ENCODE measurements at regions not wholly inside any gene's neighbourhood (a gene's known extent, or its start where the extent isn't known, plus 50 kb on each side); places are given as distances from the start of the nearest gene placed in this dataset.

- TF ChIP-seq CTCF (IDR thresholded peaks at IDR 0.05; ENCODE audit: extremely low read depth, missing control alignments), result no peak
- no peak for DNase-seq (ENCODE audit: low spot score)
Observed at GRCh38 chr6:144543006-144543871, 258.1 kb downstream of the UTRN start.

- peak; percentile 11 for DNase-seq (ENCODE audit: low spot score)
- no peak for TF ChIP-seq CTCF (IDR thresholded peaks at IDR 0.05; ENCODE audit: extremely low read depth, missing control alignments)
Observed at GRCh38 chr6:144544266-144544830, 259.2 kb downstream of the UTRN start.

- DNase-seq (ENCODE audit: low spot score), result no peak
- TF ChIP-seq CTCF (IDR thresholded peaks at IDR 0.05; ENCODE audit: extremely low read depth, missing control alignments), result no peak
Observed at GRCh38 chr6:144546807-144547206, 261.7 kb downstream of the UTRN start.

GRCh38 chr6:144547409-144547808 is 262.3 kb downstream of the UTRN start:
- no peak for DNase-seq (ENCODE audit: low spot score)
- no peak for TF ChIP-seq CTCF (IDR thresholded peaks at IDR 0.05; ENCODE audit: extremely low read depth, missing control alignments)

- no peak for DNase-seq (ENCODE audit: low spot score)
- TF ChIP-seq CTCF (IDR thresholded peaks at IDR 0.05; ENCODE audit: extremely low read depth, missing control alignments), result no peak
Observed at GRCh38 chr6:144548536-144548935, 263.4 kb downstream of the UTRN start.

- DNase-seq (ENCODE audit: low spot score), result no peak
- TF ChIP-seq CTCF (IDR thresholded peaks at IDR 0.05; ENCODE audit: extremely low read depth, missing control alignments), result no peak
Observed at GRCh38 chr6:144549837-144550747, 265.0 kb downstream of the UTRN start.

Data from GM20000 (cell line).